ENCODE measurements at regions not wholly inside any gene's neighbourhood (a gene's known extent, or its start where the extent isn't known, plus 50 kb on each side); places are given as distances from the start of the nearest gene placed in this dataset.

DNA sequence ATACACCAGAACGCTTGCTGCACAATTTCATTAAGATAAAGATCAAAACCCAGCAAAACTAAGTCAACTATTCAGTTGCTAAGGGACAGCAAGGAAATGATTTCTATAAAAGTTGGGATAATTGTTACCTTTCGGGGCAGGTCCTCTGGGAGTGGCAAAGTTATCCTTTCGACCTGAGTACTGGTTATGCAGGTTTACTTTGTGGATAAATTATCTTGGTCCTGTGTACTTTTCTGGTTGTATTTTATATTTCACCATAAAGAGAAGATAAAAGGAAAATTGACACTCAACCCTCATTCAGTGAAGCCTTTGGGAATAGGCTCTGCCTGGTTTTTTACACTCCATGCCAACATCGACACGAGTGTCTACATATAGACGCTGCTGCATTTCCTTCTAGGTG lies 146.5 kb downstream of the SYK start:
- Mint-ChIP-seq H3K27ac (no peak overlapping the region), H3K4me3 (no peak overlapping the region), H3K36me3 (no peaks in the 10 kb centered on the region), H3K27me3 (peaks cover 6% of the 10 kb centered on the region), H3K9me3 (no peaks in the 10 kb centered on the region), H3K4me1 (no peaks in the 10 kb centered on the region)
- ATAC-seq = no peak

DNA sequence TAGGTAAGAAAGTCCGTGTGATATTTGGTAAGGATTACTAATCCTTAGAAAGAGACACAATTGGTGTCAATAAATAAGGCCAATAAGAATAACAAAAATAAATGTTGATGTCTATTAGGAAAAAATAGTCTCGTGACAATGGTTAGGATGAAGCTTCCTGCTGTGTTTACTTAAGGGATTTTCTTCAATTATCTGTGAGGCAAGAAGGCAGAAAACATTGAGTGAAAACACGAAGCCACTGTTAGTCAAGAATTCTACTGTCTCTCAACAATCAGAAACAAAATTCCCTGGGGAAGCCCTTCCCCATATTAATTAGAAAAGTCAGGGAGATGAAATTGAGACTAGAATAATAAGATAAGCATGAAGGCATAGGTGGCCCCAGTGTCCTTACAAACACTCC lies 149.0 kb downstream of the SYK start:
- Mint-ChIP-seq H3K4me3 (no peak overlapping the region), H3K36me3 (no peaks in the 10 kb centered on the region), H3K27ac (no peak overlapping the region), H3K9me3 (no peaks in the 10 kb centered on the region), H3K4me1 (no peaks in the 10 kb centered on the region), H3K27me3 (peaks cover 28% of the 10 kb centered on the region)
- no peak for ATAC-seq

DNA sequence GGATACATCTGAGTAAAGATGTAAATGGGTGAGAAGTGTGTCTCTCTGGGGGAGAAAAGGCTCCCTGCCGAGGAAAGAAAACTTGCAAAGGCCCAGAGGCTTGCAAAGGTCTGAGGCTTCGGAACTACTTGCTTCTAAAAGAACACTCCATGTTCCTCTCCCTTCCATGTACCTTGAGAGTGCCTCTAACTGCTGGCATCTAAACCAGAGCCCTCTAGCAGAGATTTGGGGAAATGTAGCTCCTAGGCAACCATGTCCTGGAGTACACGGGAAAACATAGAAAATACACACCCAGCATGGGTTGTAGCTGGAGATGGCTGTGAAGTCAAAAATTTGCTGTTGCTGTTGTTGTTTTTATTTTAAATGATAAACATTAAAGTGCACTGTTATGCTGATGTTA lies 151.6 kb downstream of the SYK start:
- no peaks in the 10 kb centered on the region for H3K9me3 Mint-ChIP-seq
- no peak overlapping the region for H3K4me3 Mint-ChIP-seq
- H3K27ac Mint-ChIP-seq = no peak overlapping the region
- peaks cover 32% of the 10 kb centered on the region for H3K27me3 Mint-ChIP-seq
- H3K36me3 Mint-ChIP-seq = no peaks in the 10 kb centered on the region
- H3K4me1 Mint-ChIP-seq = no peaks in the 10 kb centered on the region
- ATAC-seq = no peak

DNA sequence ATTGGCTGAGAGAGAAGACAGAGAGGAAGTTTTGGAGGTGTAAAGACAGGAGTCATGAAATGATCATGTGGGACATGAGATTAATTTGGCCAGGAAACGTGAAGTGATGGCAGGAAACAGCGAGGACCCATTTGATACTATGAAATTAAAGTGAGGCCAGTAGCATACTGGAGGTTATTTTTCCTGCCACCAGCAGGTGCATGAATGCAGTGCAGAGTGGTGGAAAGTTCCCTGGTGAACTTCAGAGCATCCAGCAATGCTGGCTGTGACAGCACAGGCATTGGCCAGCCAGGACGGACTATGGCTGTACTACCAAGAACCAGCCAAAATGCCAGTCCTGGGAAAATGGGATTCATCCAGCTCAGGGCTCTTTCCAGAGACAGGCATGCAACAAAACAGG lies 152.2 kb downstream of the SYK start:
- Mint-ChIP-seq H3K9me3 (no peaks in the 10 kb centered on the region), H3K4me1 (no peaks in the 10 kb centered on the region), H3K36me3 (no peaks in the 10 kb centered on the region), H3K4me3 (no peak overlapping the region), H3K27me3 (peaks cover 32% of the 10 kb centered on the region), H3K27ac (no peak overlapping the region)
- ATAC-seq = no peak

DNA sequence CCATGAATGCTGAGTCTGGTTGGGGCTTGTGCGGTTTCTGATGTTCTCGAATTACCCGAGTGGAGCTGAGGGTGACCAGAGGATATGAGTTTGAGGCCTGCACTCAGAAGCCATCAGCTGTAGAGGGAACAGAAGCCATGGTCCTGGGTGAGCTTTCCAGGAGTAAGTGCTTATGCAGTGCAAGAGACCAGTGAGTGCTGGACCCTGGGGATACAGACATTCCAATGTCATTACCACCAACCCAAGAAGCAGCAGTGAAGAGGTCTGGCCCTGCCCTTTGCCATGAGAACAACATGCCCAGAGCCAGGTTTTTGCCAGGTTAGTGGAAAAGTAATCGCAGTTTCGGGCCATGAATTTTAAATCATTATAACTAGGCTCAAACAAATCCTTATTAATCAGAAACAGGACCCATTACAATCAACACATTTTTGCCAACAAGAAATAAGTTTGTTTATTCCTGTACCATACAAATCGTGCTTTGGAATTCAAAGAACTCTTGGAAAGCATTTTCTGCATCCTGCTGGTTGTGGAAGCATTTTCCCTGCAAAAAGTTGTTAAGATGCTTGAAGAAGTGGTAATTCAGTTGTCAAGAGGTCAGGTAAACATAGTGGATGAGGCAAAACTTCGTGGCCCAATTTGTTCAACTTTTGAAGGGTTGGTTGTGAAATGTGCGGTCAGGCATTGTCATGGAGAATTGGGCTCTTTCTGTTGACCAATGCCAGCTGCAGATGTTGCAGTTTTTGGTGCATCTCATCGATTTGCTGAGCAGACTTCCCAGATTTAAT lies 154.6 kb downstream of the SYK start:
- Mint-ChIP-seq H3K27me3 (peaks cover 32% of the 10 kb centered on the region), H3K4me1 (no peaks in the 10 kb centered on the region), H3K36me3 (no peaks in the 10 kb centered on the region), H3K27ac (no peak overlapping the region), H3K4me3 (no peak overlapping the region), H3K9me3 (no peaks in the 10 kb centered on the region)
- no peak for ATAC-seq

DNA sequence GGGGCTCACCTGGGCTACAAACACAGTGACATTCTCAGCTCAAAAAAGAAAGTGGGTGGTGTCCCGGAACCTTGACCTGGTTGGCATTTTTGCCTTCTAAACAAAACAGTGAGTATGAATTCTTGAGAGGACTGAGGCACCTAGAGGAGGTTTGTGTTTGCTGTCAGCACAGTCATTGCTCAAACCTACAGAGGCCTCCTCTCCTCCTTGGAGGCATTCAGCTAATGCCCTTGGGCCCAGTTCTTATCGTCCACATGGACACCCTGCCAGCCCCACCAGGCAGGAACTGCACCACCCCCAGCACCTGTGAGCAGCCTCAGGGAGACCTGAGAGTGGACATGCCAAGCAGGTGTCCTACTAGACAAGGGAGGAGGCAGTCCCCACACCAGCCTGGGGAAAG lies 156.7 kb downstream of the SYK start:
- no peak for ATAC-seq
- H3K27me3 Mint-ChIP-seq = peaks cover 24% of the 10 kb centered on the region
- H3K4me3 Mint-ChIP-seq = no peak overlapping the region
- H3K27ac Mint-ChIP-seq = peak overlapping the region; percentile 29
- no peaks in the 10 kb centered on the region for H3K9me3 Mint-ChIP-seq
- no peaks in the 10 kb centered on the region for H3K4me1 Mint-ChIP-seq
- H3K36me3 Mint-ChIP-seq = no peaks in the 10 kb centered on the region

DNA sequence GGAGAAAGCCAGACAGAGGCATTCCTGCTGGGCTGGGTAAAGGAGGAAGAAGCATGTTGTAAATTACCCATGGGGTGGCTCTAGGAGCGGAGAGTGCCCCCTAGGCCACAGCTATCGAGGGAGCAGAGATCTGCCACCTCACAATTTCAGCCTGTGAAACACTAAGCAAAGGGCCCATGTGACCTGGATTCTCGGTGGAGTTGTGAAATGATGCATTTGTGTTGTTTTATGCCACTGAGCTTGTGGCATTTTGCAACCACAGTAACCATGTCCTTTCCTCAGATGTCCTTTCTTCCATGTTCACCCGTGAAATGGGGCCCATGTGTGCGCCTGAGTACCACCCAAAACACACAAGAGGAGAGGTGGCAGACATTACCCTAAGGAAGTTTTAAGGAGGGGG lies 159.3 kb downstream of the SYK start:
- H3K36me3 Mint-ChIP-seq = no peaks in the 10 kb centered on the region
- H3K4me3 Mint-ChIP-seq = no peak overlapping the region
- no peaks in the 10 kb centered on the region for H3K9me3 Mint-ChIP-seq
- peak overlapping the region; percentile 62 for H3K27ac Mint-ChIP-seq
- H3K4me1 Mint-ChIP-seq = peaks cover 23% of the 10 kb centered on the region
- H3K27me3 Mint-ChIP-seq = peaks cover 1% of the 10 kb centered on the region
- no peak for ATAC-seq

DNA sequence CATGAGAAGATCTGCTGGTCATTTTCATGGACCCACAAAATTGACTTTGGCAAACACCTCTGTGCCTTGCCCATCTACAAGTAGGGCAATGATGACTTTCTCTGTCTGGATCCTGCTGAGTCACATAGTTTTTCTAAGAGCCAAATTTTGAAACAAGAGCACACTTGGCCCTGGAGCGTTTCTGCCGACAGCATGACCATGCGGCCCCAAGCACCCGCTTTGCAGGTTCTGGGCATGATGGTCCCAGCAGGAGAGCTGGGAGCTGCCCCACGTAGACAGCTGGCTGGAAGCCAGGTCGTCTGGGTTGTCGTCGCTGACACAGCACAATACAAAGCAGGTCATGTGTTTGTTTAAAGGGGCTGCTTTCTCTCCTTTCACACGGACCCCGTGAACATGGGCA lies 159.8 kb downstream of the SYK start:
- no peak for ATAC-seq
- peaks cover 27% of the 10 kb centered on the region for H3K4me1 Mint-ChIP-seq
- no peaks in the 10 kb centered on the region for H3K9me3 Mint-ChIP-seq
- H3K27me3 Mint-ChIP-seq = no peaks in the 10 kb centered on the region
- H3K4me3 Mint-ChIP-seq = no peak overlapping the region
- H3K27ac Mint-ChIP-seq = peak overlapping the region; percentile 62
- no peaks in the 10 kb centered on the region for H3K36me3 Mint-ChIP-seq

DNA sequence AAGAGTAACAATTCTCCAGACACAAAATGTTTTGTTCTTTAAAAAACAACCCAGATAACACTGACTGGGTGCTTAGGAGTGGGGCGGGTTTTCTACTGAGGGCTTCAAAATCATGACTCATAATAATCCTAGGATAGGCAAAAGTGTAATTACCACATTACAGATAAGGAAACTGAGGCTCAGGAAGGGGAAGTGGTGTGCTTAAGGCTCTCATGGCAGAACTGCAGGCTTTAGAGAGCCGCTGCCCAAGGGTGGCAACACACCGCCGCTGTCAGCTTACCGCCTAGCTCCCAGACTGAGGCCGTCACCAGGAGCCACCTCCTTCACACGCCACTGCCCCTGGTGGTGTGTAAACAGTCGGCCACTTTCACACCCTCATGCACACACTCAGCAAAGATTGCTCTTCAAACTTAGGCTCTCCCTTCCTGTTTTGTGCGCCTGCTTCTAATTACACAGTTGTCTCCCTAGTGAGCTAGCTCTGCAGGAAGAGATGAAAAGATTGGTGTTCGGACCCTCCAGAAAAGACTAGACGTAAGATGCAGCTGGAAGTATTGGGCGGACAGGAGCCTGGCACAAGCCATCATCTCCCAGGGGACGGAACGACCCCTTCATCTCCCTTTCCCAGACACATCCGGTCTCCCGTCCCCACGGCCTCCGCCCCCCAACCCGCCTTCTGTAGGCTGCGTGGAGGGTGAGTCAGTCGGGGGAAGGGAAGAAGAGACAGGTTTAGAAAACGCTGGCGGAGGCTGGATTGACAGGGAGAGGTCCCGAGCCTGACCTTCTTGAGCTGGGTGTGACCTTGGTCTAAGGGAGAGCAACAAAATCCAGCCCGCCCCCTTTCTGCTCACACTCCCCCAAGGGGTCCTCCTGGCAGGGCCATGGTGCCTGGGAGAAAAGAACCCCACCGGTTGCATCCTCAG lies 162.7 kb downstream of the SYK start:
- peak overlapping the region; percentile 42 for H3K27ac Mint-ChIP-seq
- H3K9me3 Mint-ChIP-seq = no peaks in the 10 kb centered on the region
- ATAC-seq = peak; percentile 92
- H3K4me3 Mint-ChIP-seq = peak overlapping the region; percentile 47
- H3K36me3 Mint-ChIP-seq = no peaks in the 10 kb centered on the region
- H3K4me1 Mint-ChIP-seq = peaks cover 35% of the 10 kb centered on the region
- no peaks in the 10 kb centered on the region for H3K27me3 Mint-ChIP-seq

DNA sequence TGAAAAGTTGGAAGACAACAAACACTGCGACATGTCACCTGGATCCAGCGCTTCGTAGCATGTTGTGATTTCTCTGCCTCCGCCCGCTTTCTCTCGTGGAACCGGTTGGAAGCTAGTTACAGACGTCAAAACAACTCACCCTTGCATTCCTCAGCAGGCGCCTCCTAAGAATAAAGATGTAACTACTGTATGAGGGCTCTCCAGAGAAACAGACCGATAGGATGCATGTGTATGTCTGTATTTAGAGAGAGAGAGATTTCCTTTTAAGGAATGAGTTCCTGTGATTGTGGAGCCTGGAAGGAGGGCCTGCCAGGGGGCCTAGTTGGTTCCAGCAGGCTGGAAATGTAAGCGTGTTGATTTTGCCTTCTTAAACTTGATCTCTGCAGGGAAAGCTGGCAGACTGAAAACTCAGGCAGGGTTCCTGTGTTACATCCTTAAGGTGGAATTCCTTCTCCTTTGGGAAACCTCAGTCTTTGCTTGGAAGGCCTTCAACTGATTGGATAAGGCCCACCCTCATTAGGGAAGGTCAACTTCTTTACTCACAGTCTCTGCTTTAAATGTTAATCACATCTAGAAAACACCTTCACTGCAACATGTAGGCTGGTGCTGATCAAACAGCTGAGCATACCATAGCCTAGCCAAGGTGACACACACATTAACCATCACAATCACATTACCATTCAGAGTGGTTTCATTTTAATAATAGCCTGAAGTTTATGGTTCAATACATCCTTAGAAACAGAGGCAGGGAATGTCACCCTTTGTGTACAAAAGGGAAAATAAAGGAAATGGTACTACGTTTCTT lies 163.8 kb downstream of the SYK start:
- Mint-ChIP-seq H3K27ac (peak overlapping the region; percentile 42), H3K36me3 (no peaks in the 10 kb centered on the region), H3K4me3 (no peak overlapping the region), H3K4me1 (peaks cover 35% of the 10 kb centered on the region), H3K27me3 (no peaks in the 10 kb centered on the region), H3K9me3 (no peaks in the 10 kb centered on the region)
- ATAC-seq = no peak

DNA sequence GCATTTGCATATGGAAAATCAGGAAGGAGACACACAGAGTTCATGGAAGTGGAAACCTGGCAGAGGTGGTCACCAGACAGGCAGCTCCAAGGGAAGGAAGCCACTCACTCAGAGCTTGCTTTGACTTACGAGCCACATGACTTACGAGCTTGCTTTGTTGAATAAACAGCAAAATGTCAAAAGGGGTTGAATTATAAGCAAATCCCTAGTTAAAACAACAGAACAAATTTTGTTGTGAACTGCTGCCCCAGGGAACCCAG lies 164.3 kb downstream of the SYK start:
- Mint-ChIP-seq H3K36me3 (no peaks in the 10 kb centered on the region), H3K9me3 (no peaks in the 10 kb centered on the region), H3K4me3 (no peak overlapping the region), H3K27ac (peak overlapping the region; percentile 50), H3K27me3 (no peaks in the 10 kb centered on the region), H3K4me1 (peaks cover 35% of the 10 kb centered on the region)
- no peak for ATAC-seq

DNA sequence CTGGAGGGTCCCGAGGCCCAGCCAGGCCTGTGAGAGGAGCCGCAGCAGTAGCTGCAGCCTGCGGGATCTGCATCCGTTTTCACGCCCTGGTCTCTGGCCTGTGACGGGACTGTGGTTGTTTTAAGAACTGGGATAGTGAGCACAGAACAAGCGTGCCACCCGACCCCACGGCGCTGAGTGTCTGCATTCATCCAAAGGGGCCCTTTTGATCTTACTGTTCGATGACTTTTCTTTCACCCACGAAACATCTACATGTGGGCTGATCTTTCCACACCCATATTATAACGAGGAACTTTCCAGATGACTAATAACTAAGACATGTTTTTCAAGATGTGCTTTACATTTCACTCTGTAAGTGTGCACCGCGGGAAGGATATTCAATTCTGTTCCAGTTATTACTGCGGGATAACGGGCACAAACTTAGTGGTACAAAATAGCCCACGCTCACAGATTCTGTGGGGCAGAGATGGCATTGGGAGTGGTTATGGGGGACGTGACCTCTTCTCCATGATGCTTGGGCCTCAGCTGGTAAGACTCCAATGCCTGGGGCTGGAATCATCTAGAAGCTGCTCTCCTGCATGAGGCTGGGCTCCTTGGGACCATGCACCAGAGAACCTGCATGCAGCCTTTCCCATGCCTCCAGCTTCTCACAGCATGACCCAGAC lies 165.0 kb downstream of the SYK start:
- Mint-ChIP-seq H3K27me3 (no peaks in the 10 kb centered on the region), H3K36me3 (no peaks in the 10 kb centered on the region), H3K9me3 (no peaks in the 10 kb centered on the region), H3K27ac (peak overlapping the region; percentile 50), H3K4me1 (peaks cover 35% of the 10 kb centered on the region), H3K4me3 (no peak overlapping the region)
- no peak for ATAC-seq

DNA sequence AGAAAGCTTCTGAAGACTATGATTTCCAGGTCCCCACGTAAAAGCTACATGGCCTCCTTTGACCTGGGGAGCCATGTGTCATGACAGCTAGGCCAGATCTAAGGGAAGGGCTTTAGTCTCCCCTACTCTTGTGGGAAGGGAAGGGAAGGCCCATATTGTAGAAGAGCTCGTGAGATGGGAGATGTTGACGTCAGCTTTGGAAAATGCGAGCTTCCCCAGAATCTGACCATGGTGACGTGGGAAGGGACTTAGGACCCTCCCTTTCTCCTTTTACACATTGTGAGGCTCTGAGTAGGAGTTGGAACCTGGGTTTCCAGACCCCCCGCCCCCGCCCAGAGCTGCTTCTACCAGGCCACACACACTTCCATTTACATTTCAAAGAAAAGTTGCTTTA lies 165.5 kb downstream of the SYK start:
- no peak overlapping the region for H3K4me3 Mint-ChIP-seq
- H3K27me3 Mint-ChIP-seq = no peaks in the 10 kb centered on the region
- peak overlapping the region; percentile 50 for H3K27ac Mint-ChIP-seq
- H3K9me3 Mint-ChIP-seq = no peaks in the 10 kb centered on the region
- no peaks in the 10 kb centered on the region for H3K36me3 Mint-ChIP-seq
- H3K4me1 Mint-ChIP-seq = peaks cover 41% of the 10 kb centered on the region
- ATAC-seq = no peak

DNA sequence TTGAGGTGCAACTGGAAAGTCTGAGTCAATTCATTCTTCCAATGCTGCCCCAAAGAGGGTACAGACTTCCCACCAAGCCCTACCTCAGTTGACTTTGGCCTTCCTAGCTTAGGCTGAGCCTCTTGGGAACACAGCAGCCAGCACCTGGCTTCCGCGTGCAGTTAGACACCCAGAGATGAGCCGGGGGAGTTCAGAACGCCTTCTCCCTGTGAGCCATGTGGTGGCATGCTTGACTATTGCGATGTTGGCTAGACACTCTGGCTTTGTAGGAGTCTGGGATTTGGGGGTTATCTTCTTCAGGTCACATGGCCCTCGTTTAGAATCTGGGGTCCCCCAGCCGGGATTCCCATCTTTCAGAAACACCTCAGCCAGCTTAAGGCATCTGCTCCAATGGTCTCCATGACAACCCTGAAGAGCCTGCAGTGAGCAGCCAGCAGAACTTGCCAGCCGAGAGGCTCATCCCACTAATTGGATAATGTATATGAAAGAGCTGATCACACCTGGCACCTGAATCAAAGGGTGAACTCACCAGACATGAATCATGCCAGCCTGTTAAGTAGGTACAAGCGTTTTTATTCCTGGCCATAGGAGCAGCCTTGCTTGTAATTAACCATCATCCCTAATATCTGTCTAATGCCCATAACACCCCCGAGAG lies 167.5 kb downstream of the SYK start:
- Mint-ChIP-seq H3K27me3 (no peaks in the 10 kb centered on the region), H3K36me3 (no peaks in the 10 kb centered on the region), H3K27ac (peak overlapping the region; percentile 37), H3K9me3 (no peaks in the 10 kb centered on the region), H3K4me3 (no peak overlapping the region), H3K4me1 (peaks cover 46% of the 10 kb centered on the region)
- no peak for ATAC-seq

DNA sequence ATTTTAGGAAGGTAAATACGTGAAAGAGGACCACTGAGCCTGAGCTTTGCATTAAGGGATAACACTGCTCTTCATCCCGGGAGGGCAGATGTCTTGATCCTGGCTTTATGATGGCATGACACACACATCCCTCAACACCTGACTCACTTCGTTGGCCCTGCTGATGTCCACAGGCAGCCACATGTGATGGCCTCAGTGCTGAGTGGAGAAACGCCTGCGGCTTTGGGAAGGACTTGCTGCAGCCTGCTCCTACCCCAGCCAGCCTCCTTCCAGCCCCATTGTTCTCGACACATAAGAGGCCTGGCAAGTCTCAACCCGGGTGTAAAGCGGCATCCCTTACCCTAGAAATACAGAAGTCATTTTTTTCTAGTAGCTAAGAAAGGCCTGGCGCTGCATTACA lies 169.0 kb downstream of the SYK start:
- Mint-ChIP-seq H3K4me3 (no peak overlapping the region), H3K27me3 (no peaks in the 10 kb centered on the region), H3K36me3 (no peaks in the 10 kb centered on the region), H3K4me1 (peaks cover 38% of the 10 kb centered on the region), H3K27ac (no peak overlapping the region), H3K9me3 (no peaks in the 10 kb centered on the region)
- ATAC-seq = no peak

All from stimulated activated memory B cell treated with anti-CD40 and anti-IgM and Interleukin-4, amounts not matched to agents 10 μg/mL and 1 μg/mL and 100 μg/mL, for 72 hours (primary cell).